ENCODE measurements at regions not wholly inside any gene's neighbourhood (a gene's known extent, or its start where the extent isn't known, plus 50 kb on each side); places are given as distances from the start of the nearest gene placed in this dataset.

DNA sequence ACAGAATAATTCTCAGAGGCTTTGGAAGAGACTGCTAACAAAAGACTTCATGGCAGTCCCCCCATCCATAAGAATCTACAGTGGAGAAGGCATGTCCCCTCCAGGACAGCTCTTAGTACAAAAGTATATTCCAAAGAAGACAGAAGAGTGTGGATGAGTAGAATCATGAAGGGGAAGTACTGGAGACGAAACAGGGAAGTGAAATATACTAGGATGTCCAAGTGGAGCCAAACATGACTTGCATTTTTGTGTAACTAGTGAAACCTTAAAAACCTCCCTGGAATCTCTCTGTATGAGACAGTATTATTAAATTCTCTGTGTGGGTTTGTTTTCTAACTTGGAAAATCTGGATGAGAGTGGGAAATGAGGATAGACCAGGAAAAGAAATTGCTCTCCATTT, 312.4 kb downstream of the RSL24D1 start:
- Histone ChIP-seq H3K27ac (no peak overlapping the region), H3K9me3 (no peaks in the 10 kb centered on the region), H3K4me1 (no peaks in the 10 kb centered on the region), H3K4me3 (no peak overlapping the region), H3K27me3 (no peaks in the 10 kb centered on the region), H3K36me3 (no peaks in the 10 kb centered on the region)
- TF ChIP-seq POLR2A (IDR thresholded peaks at IDR 0.05) (no peak), EP300 (IDR thresholded peaks at IDR 0.05) (no peak), POLR2AphosphoS5 (IDR thresholded peaks at IDR 0.05) (no peak), CTCF (IDR thresholded peaks at IDR 0.05) (no peak)
- ATAC-seq = no peak
- 0% methylated on average over 1 of the region's 1 CpG for WGBS, 2 donors (ENCODE audit: low coverage in 1 of 2)

- no peaks in the 10 kb centered on the region for H3K36me3 ChIP-seq
- H3K4me3 ChIP-seq = no peak overlapping the region
- peaks cover 0 to 18% (median 0%) of the 10 kb centered on the region in 3 donors for H3K9me3 ChIP-seq
- H3K27me3 ChIP-seq = no peaks in the 10 kb centered on the region
- ATAC-seq = no peak
- no peak for TF ChIP-seq POLR2AphosphoS5 (IDR thresholded peaks at IDR 0.05)
- TF ChIP-seq POLR2A (IDR thresholded peaks at IDR 0.05) = no peak
- TF ChIP-seq EP300 (IDR thresholded peaks at IDR 0.05) = no peak
- no peak for TF ChIP-seq CTCF (IDR thresholded peaks at IDR 0.05)
- H3K4me1 ChIP-seq = no peaks in the 10 kb centered on the region
- no peak overlapping the region for H3K27ac ChIP-seq
These were observed 336.8 kb downstream of the RSL24D1 start for GRCh38 chr15:54859982-54860381.

DNA sequence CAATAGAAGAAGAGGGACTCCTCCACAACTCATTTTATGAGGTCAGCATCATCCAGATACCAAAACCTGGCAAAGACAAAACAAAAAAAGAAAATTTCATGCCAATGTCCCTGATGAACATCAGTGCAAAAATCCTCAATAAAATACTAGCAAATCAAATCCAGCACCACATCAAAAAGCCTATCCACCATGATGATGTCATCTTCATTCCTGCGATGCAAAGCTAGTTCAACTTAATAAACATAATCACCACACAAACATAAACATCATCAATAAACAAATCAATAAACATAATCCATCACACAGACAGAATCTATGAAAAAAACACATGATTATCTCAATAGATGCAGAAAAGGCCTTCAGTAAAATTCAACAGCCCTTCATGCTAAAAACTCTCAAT, 342.1 kb downstream of the RSL24D1 start:
- no peaks in the 10 kb centered on the region for H3K4me1 ChIP-seq
- no peak for ATAC-seq
- no peak for TF ChIP-seq POLR2A (IDR thresholded peaks at IDR 0.05)
- TF ChIP-seq POLR2AphosphoS5 (IDR thresholded peaks at IDR 0.05) = no peak
- no peak for TF ChIP-seq CTCF (IDR thresholded peaks at IDR 0.05)
- no peak for TF ChIP-seq EP300 (IDR thresholded peaks at IDR 0.05)
- H3K27ac ChIP-seq = no peak overlapping the region
- no peak overlapping the region for H3K4me3 ChIP-seq
- peaks cover 0 to 13% (median 0%) of the 10 kb centered on the region in 3 donors for H3K9me3 ChIP-seq
- no peaks in the 10 kb centered on the region for H3K27me3 ChIP-seq
- H3K36me3 ChIP-seq = no peaks in the 10 kb centered on the region
- 91 to 100% methylated on average over 1 of the region's 1 CpG for WGBS, 2 donors (ENCODE audit: low coverage in 1 of 2)

- no peak for ATAC-seq
- TF ChIP-seq CTCF (IDR thresholded peaks at IDR 0.05) (no peak), POLR2AphosphoS5 (IDR thresholded peaks at IDR 0.05) (no peak), POLR2A (IDR thresholded peaks at IDR 0.05) (no peak), EP300 (IDR thresholded peaks at IDR 0.05) (no peak)
- Histone ChIP-seq H3K4me1 (no peaks in the 10 kb centered on the region), H3K27ac (no peak overlapping the region), H3K27me3 (no peaks in the 10 kb centered on the region), H3K4me3 (no peak overlapping the region), H3K9me3 (peaks cover 0 to 5% (median 0%) of the 10 kb centered on the region in 3 donors), H3K36me3 (no peaks in the 10 kb centered on the region)
- 55 to 86% methylated on average over 3 to 4 of the region's 4 CpGs for WGBS, 2 donors (ENCODE audit: low coverage in 1 of 2)
These were observed 346.6 kb downstream of the RSL24D1 start for GRCh38 chr15:54850101-54850500.

- Histone ChIP-seq H3K4me3 (no peak overlapping the region), H3K9me3 (no peaks in the 10 kb centered on the region), H3K4me1 (no peaks in the 10 kb centered on the region), H3K36me3 (no peaks in the 10 kb centered on the region), H3K27me3 (no peaks in the 10 kb centered on the region), H3K27ac (no peak overlapping the region)
- no peak for ATAC-seq
- TF ChIP-seq POLR2A (IDR thresholded peaks at IDR 0.05) = no peak
- TF ChIP-seq POLR2AphosphoS5 (IDR thresholded peaks at IDR 0.05) = no peak
- TF ChIP-seq CTCF (IDR thresholded peaks at IDR 0.05) = no peak
- TF ChIP-seq EP300 (IDR thresholded peaks at IDR 0.05) = no peak
These were observed 353.7 kb downstream of the RSL24D1 start for GRCh38 chr15:54843006-54843405.

All from gastroesophageal sphincter (tissue), 4 donors.